H1 (cell line): ENCODE measurements at regions not wholly inside any gene's neighbourhood (a gene's known extent, or its start where the extent isn't known, plus 50 kb on each side); places are given as distances from the start of the nearest gene placed in this dataset.

ENCODE experiments used
- EP300 ChIP-seq, 2 experiments: IDR thresholded peaks; 1 replicate in 1 of 2; 2 replicates in 1 of 2; pipeline ENCODE4 v1.6.1; 2011 to 2012; ENCODE audit warnings: low read depth in 2 of 2, low read length in 2 of 2, mild to moderate bottlenecking in 2 of 2, borderline replicate concordance in 1 of 2, inconsistent platforms in 1 of 2, moderate library complexity in 1 of 2
- GTF2F1 ChIP-seq: IDR thresholded peaks from 2 replicates; pipeline ENCODE4 v1.6.1; 2012; ENCODE audit warnings: low read depth, low read length, improper control_type of control experiment, borderline replicate concordance
- KDM4A ChIP-seq: IDR thresholded peaks from one replicate; pipeline ENCODE4 v1.7.1; 2012; ENCODE audit warnings: low read depth, mild to moderate bottlenecking, moderate library complexity, low read length, inconsistent platforms; ENCODE audit not compliant: severe bottlenecking
- POU5F1 ChIP-seq: IDR thresholded peaks from 2 replicates; pipeline ENCODE4 v1.6.1; 2011; ENCODE audit warnings: low read depth, mild to moderate bottlenecking, low read length, moderate library complexity
- TF ChIP-seq, protein P1 (sequence below): fragments of 300-600 bp; sonication (generic); IDR thresholded peaks from 2 replicates; pipeline ENCODE4 v1.7.1; 2012; ENCODE audit warnings: low read length, moderate library complexity, mild to moderate bottlenecking, inconsistent platforms; ENCODE audit not compliant: insufficient replicate concordance

DNA sequence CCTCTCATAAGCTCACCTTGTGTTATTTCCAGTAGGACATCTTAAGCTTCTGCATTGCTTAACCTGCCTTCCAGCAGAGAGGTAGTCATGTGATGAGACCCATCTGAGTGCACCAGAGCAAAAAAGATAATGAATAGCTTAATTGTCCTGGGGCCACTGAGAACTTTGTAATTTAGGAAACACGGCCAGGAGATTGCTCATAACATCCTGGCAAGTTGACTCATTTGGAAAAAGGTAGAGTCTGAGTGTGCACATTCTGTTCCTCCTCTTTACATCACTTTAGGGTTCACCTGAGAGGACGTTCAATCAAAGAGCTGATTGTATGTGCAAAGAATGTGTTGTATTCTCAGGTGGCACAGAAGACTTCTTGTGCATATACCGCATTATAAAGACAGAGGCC, 830.2 kb upstream of the SOX11 start (continued):
- TF ChIP-seq, protein P1, sequence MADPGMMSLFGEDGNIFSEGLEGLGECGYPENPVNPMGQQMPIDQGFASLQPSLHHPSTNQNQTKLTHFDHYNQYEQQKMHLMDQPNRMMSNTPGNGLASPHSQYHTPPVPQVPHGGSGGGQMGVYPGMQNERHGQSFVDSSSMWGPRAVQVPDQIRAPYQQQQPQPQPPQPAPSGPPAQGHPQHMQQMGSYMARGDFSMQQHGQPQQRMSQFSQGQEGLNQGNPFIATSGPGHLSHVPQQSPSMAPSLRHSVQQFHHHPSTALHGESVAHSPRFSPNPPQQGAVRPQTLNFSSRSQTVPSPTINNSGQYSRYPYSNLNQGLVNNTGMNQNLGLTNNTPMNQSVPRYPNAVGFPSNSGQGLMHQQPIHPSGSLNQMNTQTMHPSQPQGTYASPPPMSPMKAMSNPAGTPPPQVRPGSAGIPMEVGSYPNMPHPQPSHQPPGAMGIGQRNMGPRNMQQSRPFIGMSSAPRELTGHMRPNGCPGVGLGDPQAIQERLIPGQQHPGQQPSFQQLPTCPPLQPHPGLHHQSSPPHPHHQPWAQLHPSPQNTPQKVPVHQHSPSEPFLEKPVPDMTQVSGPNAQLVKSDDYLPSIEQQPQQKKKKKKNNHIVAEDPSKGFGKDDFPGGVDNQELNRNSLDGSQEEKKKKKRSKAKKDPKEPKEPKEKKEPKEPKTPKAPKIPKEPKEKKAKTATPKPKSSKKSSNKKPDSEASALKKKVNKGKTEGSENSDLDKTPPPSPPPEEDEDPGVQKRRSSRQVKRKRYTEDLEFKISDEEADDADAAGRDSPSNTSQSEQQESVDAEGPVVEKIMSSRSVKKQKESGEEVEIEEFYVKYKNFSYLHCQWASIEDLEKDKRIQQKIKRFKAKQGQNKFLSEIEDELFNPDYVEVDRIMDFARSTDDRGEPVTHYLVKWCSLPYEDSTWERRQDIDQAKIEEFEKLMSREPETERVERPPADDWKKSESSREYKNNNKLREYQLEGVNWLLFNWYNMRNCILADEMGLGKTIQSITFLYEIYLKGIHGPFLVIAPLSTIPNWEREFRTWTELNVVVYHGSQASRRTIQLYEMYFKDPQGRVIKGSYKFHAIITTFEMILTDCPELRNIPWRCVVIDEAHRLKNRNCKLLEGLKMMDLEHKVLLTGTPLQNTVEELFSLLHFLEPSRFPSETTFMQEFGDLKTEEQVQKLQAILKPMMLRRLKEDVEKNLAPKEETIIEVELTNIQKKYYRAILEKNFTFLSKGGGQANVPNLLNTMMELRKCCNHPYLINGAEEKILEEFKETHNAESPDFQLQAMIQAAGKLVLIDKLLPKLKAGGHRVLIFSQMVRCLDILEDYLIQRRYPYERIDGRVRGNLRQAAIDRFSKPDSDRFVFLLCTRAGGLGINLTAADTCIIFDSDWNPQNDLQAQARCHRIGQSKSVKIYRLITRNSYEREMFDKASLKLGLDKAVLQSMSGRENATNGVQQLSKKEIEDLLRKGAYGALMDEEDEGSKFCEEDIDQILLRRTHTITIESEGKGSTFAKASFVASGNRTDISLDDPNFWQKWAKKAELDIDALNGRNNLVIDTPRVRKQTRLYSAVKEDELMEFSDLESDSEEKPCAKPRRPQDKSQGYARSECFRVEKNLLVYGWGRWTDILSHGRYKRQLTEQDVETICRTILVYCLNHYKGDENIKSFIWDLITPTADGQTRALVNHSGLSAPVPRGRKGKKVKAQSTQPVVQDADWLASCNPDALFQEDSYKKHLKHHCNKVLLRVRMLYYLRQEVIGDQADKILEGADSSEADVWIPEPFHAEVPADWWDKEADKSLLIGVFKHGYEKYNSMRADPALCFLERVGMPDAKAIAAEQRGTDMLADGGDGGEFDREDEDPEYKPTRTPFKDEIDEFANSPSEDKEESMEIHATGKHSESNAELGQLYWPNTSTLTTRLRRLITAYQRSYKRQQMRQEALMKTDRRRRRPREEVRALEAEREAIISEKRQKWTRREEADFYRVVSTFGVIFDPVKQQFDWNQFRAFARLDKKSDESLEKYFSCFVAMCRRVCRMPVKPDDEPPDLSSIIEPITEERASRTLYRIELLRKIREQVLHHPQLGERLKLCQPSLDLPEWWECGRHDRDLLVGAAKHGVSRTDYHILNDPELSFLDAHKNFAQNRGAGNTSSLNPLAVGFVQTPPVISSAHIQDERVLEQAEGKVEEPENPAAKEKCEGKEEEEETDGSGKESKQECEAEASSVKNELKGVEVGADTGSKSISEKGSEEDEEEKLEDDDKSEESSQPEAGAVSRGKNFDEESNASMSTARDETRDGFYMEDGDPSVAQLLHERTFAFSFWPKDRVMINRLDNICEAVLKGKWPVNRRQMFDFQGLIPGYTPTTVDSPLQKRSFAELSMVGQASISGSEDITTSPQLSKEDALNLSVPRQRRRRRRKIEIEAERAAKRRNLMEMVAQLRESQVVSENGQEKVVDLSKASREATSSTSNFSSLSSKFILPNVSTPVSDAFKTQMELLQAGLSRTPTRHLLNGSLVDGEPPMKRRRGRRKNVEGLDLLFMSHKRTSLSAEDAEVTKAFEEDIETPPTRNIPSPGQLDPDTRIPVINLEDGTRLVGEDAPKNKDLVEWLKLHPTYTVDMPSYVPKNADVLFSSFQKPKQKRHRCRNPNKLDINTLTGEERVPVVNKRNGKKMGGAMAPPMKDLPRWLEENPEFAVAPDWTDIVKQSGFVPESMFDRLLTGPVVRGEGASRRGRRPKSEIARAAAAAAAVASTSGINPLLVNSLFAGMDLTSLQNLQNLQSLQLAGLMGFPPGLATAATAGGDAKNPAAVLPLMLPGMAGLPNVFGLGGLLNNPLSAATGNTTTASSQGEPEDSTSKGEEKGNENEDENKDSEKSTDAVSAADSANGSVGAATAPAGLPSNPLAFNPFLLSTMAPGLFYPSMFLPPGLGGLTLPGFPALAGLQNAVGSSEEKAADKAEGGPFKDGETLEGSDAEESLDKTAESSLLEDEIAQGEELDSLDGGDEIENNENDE, result no peak
- no peak for TF ChIP-seq POU5F1
- no peak for TF ChIP-seq GTF2F1
- TF ChIP-seq EP300 (IDR thresholded peaks at IDR 0.05; ENCODE audit: borderline replicate concordance in 1 of 2, low read depth in 2 of 2, low read length in 2 of 2), result no peak
- no peak for TF ChIP-seq KDM4A
